Nephron (organoid): ENCODE measurements at regions not wholly inside any gene's neighbourhood (a gene's known extent, or its start where the extent isn't known, plus 50 kb on each side); places are given as distances from the start of the nearest gene placed in this dataset.

Experiments
- H3K27ac Mint-ChIP-seq, 3 experiments: 2 replicates each; pipeline ENCODE4 v1.8.0; 2020; ENCODE audit warnings: mixed read lengths in 3 of 3, mild to moderate bottlenecking in 2 of 3, moderate library complexity in 1 of 3
- H3K27me3 Mint-ChIP-seq: 2 replicates; pipeline ENCODE4 v1.8.0; 2021; ENCODE audit warnings: low read depth, mild to moderate bottlenecking, moderate library complexity, mixed read lengths
- H3K36me3 Mint-ChIP-seq: 2 replicates; pipeline ENCODE4 v1.8.0; 2020; ENCODE audit warnings: low read depth, mixed read lengths
- H3K4me1 Mint-ChIP-seq: 2 replicates; pipeline ENCODE4 v1.8.0; 2020; ENCODE audit warnings: mixed read lengths
- H3K4me3 Mint-ChIP-seq, 3 experiments: 2 replicates each; pipeline ENCODE4 v1.8.0; 2020; ENCODE audit warnings: mild to moderate bottlenecking in 3 of 3, mixed read lengths in 3 of 3, moderate library complexity in 2 of 3
- H3K9me3 Mint-ChIP-seq: 2 replicates; pipeline ENCODE4 v1.8.0; 2020; ENCODE audit warnings: mixed read lengths
- TF ChIP-seq, protein P1 (sequence below), 3 experiments: fragments of 200-600 bp; sonication (generic); IDR thresholded peaks; one replicate each; pipeline ENCODE4 v1.5.0; 2021; ENCODE audit warnings: antibody characterized with exemption in 3 of 3; ENCODE audit not compliant: unreplicated experiment in 3 of 3

DNA sequence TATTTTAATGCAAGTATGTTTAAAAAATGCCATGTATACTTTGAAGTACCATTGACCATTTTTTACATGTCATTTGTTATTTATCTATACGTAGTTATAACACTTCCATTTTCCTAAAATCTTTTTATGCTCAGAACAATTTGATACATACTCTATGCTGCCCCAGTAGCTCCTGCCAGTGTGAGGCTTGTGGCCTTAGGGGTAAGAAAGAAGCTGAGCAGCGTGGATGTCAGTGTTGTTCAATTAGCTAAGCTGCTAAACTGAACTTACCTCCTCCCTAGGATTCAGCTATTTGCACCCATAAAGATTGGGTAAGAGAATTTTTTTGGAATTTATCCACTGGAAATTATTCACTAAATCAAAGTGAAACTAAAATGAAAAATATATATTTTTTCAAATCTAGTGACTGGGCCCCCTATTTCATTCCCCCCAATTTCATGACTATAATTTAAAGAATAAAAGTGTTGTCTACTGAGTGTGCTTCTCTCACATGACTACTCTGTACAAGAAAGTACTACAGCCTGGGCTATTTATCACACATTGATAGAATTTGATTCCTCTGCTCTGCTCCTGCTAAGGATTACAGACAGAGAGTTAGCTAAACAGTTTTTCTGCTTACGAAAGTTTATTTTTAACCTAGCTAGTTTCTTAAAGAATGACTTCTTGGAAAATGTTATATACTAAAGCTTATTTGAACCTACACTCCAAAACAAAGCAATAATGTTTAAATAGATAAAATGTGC lies 1030.3 kb upstream of the ADGRL4 start:
- Mint-ChIP-seq H3K27me3 (no peaks in the 10 kb centered on the region), H3K36me3 (no peaks in the 10 kb centered on the region), H3K4me1 (peaks cover 5% of the 10 kb centered on the region), H3K27ac (peak overlapping the region in 1 of 3 experiments; percentile 22), H3K9me3 (no peaks in the 10 kb centered on the region), H3K4me3 (no peak overlapping the region)
- TF ChIP-seq, protein P1, sequence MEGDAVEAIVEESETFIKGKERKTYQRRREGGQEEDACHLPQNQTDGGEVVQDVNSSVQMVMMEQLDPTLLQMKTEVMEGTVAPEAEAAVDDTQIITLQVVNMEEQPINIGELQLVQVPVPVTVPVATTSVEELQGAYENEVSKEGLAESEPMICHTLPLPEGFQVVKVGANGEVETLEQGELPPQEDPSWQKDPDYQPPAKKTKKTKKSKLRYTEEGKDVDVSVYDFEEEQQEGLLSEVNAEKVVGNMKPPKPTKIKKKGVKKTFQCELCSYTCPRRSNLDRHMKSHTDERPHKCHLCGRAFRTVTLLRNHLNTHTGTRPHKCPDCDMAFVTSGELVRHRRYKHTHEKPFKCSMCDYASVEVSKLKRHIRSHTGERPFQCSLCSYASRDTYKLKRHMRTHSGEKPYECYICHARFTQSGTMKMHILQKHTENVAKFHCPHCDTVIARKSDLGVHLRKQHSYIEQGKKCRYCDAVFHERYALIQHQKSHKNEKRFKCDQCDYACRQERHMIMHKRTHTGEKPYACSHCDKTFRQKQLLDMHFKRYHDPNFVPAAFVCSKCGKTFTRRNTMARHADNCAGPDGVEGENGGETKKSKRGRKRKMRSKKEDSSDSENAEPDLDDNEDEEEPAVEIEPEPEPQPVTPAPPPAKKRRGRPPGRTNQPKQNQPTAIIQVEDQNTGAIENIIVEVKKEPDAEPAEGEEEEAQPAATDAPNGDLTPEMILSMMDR (IDR thresholded peaks at IDR 0.05; ENCODE audit: unreplicated experiment in 3 of 3): no peak

DNA sequence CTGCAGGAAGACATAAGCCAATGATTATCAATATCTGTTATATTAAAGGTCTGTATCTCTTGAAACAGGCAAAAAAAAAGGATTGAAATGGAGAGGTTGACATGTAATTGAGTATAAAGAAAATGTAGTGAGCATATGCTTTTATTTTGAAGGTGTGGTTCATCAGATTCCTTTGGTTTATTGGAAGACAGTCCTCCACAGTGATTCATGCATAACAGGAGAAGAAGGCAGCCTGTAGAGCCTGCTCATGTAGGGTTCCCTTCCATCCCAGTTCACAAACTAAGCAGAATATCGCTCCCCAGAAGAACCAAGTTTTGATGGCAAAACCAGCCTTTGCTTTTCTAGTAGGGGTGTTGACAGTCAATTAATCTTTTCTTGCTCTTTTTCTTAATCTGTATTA lies 1016.8 kb upstream of the ADGRL4 start:
- no peaks in the 10 kb centered on the region for H3K4me1 Mint-ChIP-seq
- TF ChIP-seq, protein P1 (IDR thresholded peaks at IDR 0.05; ENCODE audit: unreplicated experiment in 3 of 3): no peak
- no peaks in the 10 kb centered on the region for H3K27me3 Mint-ChIP-seq
- H3K9me3 Mint-ChIP-seq: no peaks in the 10 kb centered on the region
- no peak overlapping the region for H3K27ac Mint-ChIP-seq
- no peak overlapping the region for H3K4me3 Mint-ChIP-seq
- H3K36me3 Mint-ChIP-seq: no peaks in the 10 kb centered on the region

DNA sequence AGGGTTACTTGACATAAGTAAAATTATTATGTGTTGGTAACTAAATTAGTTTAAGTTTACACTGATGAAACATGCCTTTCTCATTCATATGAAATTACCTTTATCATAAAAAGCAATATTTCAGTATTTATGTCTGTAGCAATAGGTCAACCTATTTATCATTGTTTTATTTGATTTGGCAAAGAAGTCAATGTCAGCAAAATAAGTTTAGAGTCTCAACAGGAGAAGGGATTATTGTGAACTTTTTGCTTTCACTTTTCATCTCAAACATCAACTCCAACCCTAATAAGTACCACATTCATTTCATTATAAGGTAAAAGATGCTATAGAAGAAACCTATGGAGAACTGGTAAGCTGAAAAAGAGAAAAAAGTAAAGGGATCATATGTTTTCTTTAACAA lies 1015.4 kb upstream of the ADGRL4 start:
- Mint-ChIP-seq H3K4me3 (no peak overlapping the region), H3K9me3 (no peaks in the 10 kb centered on the region), H3K27me3 (no peaks in the 10 kb centered on the region), H3K27ac (peak overlapping the region in 1 of 3 experiments; percentile 22), H3K4me1 (no peaks in the 10 kb centered on the region), H3K36me3 (no peaks in the 10 kb centered on the region)
- TF ChIP-seq, protein P1 (IDR thresholded peaks at IDR 0.05; ENCODE audit: unreplicated experiment in 3 of 3): no peak

DNA sequence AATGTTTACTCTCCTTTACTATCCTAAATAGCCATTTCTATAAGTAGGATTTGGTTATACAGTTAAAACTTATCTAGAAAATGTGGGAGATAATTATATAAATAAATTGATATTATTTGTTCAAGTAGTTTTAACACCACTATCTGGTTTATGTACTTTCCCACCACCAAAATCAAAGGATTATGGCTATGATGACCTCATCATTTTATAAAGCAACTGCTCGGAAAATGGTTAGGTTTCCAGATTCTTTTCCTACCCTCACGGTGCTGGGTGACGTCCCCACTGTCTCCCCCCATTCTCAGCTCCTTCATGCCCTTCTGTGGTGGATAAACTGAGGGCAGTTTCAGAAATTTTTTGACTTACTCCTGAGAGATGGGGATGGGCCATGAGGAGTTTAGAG lies 1011.8 kb upstream of the ADGRL4 start:
- Mint-ChIP-seq H3K27ac (no peak overlapping the region), H3K9me3 (no peaks in the 10 kb centered on the region), H3K27me3 (no peaks in the 10 kb centered on the region), H3K4me1 (peaks cover 7% of the 10 kb centered on the region), H3K4me3 (no peak overlapping the region), H3K36me3 (no peaks in the 10 kb centered on the region)
- TF ChIP-seq, protein P1 (IDR thresholded peaks at IDR 0.05; ENCODE audit: unreplicated experiment in 3 of 3): no peak

DNA sequence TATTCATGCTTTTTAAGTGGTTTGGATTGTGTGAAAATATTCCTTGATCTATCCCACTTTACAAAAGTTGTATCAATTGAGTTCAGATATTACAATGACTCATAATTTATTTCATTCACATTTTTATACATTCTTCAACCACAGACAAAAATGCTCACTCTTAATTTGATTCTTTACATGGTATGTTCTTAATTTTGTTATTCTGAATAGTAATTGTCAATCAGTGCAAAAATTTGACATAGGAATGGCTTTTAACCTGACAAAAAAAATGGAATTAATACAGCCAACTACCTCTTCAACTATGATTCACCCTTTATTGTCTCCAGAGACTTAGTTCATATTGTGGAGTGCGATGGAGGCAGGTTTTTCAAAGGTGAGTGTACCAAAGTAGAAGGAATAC lies 1002.4 kb upstream of the ADGRL4 start:
- TF ChIP-seq, protein P1 (IDR thresholded peaks at IDR 0.05; ENCODE audit: unreplicated experiment in 3 of 3): no peak
- peaks cover 9% of the 10 kb centered on the region for H3K4me1 Mint-ChIP-seq
- no peaks in the 10 kb centered on the region for H3K27me3 Mint-ChIP-seq
- H3K9me3 Mint-ChIP-seq: no peaks in the 10 kb centered on the region
- H3K27ac Mint-ChIP-seq: no peak overlapping the region
- no peak overlapping the region for H3K4me3 Mint-ChIP-seq
- no peaks in the 10 kb centered on the region for H3K36me3 Mint-ChIP-seq

DNA sequence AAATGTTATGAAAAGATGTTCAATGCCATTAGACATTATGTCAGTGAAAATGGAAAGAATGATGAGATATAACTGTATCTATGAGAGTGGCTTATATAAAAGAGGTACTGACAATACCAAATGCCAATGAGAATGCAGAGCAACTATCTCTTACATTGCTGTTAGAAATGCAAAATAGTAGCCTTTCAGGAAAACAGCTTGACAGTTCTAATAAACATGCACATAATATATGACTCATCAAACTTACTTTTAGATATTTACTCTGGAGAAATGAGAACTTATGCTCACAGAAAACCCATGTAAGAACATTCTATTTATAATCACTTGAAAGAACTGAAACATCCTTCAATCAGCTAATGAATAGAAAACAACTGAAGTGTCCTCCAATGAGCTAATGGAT lies 996.7 kb upstream of the ADGRL4 start:
- Mint-ChIP-seq H3K27me3 (no peaks in the 10 kb centered on the region), H3K27ac (peak overlapping the region in 1 of 3 experiments; percentile 37), H3K36me3 (peaks cover 3% of the 10 kb centered on the region), H3K4me1 (peaks cover 9% of the 10 kb centered on the region), H3K4me3 (no peak overlapping the region), H3K9me3 (peaks cover 9% of the 10 kb centered on the region)
- TF ChIP-seq, protein P1 (IDR thresholded peaks at IDR 0.05; ENCODE audit: unreplicated experiment in 3 of 3): no peak
